IPS-18a (cell line): ENCODE measurements at regions not wholly inside any gene's neighbourhood (a gene's known extent, or its start where the extent isn't known, plus 50 kb on each side); places are given as distances from the start of the nearest gene placed in this dataset.

ENCODE experiments used
- H3K27ac ChIP-seq: one replicate; pipeline ENCODE4 v1.5.1; 2013; ENCODE audit warnings: low read length
- H3K27me3 ChIP-seq: one replicate; pipeline ENCODE4 v1.6.1; 2013; ENCODE audit warnings: mild to moderate bottlenecking, low read length; ENCODE audit not compliant: control insufficient read depth, insufficient read depth
- H3K36me3 ChIP-seq: one replicate; pipeline ENCODE4 v1.6.1; 2013; ENCODE audit warnings: low read depth, low read length; ENCODE audit not compliant: control insufficient read depth
- H3K4me1 ChIP-seq: one replicate; pipeline ENCODE4 v1.6.1; 2013; ENCODE audit warnings: low read depth, low read length; ENCODE audit not compliant: control insufficient read depth
- H3K4me3 ChIP-seq: one replicate; pipeline ENCODE4 v1.5.1; 2013; ENCODE audit warnings: low read length
- H3K9ac ChIP-seq: one replicate; pipeline ENCODE4 v1.6.1; 2013; ENCODE audit warnings: mild to moderate bottlenecking, low read length, moderate library complexity
- H3K9me3 ChIP-seq: one replicate; pipeline ENCODE4 v1.6.1; 2013; ENCODE audit warnings: low read depth, low read length; ENCODE audit not compliant: control insufficient read depth

DNA sequence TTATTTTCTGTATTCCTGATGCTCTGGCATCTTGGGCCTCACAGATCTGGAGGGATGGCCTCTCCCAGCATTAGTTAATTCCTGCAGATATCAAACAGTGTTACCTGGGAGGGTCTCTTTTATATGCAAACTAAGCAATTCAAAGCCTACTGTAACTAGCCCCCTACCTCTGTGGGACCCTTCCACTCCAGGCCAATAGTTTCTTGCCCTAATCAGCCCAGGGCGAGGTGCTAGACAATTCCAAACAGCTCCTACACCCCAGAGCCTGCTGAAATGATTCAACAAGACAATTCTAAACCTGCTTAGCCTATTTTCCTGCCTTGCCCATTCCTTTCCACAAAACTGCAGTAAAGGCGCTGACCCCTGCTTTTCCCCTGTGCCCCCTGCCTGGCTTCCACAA, 106.6 kb upstream of the IGSF10 start:
- H3K9ac ChIP-seq, result no peak overlapping the region
- H3K9me3 ChIP-seq, result no peaks in the 10 kb centered on the region
- no peaks in the 10 kb centered on the region for H3K36me3 ChIP-seq
- peaks cover 6% of the 10 kb centered on the region for H3K27me3 ChIP-seq
- H3K4me3 ChIP-seq, result no peak overlapping the region
- no peak overlapping the region for H3K27ac ChIP-seq
- H3K4me1 ChIP-seq, result peaks cover 22% of the 10 kb centered on the region

DNA sequence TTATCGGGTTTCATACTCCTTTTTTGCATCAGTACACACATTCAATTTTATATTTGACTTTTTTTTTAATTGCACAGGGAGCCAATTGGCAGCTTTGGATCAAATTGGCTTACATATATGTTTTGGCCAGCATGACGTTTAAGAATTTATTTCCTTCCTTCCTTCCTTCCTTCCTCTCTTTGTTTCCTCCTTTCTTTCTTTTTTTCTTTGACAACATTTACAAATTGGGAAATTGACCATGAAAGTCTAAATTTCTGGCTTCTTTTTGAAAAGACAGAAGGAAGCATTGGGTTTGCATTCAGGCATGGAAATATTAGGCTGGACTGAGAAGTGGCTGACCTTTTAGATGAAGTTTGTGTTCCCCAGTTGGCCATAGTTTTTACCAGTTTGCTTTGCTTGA, 103.4 kb upstream of the IGSF10 start:
- Histone ChIP-seq H3K27me3 (peaks cover 6% of the 10 kb centered on the region), H3K9ac (no peak overlapping the region)

DNA sequence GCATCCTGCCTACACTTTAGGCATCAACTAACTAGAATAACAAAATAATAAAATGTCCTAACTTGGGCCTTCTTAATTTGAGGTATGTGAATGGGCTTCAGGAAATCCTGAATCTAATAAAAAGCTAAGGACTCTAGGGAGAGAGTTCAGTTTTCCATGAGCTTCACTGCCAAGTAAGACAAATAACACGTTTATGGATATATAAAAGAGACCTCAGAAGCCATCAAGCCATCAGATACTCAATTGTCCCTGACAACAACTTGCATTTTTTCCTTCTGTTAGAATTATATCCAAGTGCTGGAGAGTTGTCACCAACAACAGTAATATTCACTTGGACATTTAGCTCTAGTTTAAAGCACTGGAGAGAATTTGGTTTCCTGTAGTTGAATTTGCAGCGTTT, 102.4 kb upstream of the IGSF10 start:
- H3K9me3 ChIP-seq, result no peaks in the 10 kb centered on the region
- peaks cover 16% of the 10 kb centered on the region for H3K4me1 ChIP-seq
- peaks cover 6% of the 10 kb centered on the region for H3K27me3 ChIP-seq
- H3K36me3 ChIP-seq, result no peaks in the 10 kb centered on the region
- H3K9ac ChIP-seq, result no peak overlapping the region
- H3K4me3 ChIP-seq, result no peak overlapping the region
- H3K27ac ChIP-seq, result no peak overlapping the region

More for the DNA sequence above, 103.4 kb upstream of the IGSF10 start:
- H3K27ac ChIP-seq, result no peak overlapping the region
- peaks cover 22% of the 10 kb centered on the region for H3K4me1 ChIP-seq
- H3K9me3 ChIP-seq, result no peaks in the 10 kb centered on the region
- no peaks in the 10 kb centered on the region for H3K36me3 ChIP-seq
- H3K4me3 ChIP-seq, result no peak overlapping the region

DNA sequence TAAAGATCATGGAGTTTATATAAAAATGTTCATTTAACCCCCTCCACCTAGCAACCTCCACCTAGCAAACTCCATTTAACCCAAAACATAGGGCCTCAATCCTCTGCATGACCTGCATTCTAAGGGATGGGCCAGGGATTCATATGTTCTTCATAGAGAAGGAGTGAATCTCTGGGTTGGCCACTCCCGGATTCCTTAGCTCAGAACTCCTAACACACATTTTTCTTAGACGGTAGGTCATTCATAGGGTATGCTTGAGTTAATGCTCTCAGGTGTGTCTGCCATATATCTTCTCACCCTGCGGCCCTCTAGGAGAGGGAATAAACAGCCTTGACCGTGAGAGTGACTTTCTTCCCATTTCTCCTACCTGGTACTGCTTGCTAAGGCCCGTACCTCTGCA, 102.0 kb upstream of the IGSF10 start:
- Histone ChIP-seq H3K9ac (no peak overlapping the region), H3K4me3 (no peak overlapping the region), H3K36me3 (no peaks in the 10 kb centered on the region), H3K4me1 (peaks cover 13% of the 10 kb centered on the region), H3K27ac (no peak overlapping the region), H3K27me3 (peaks cover 6% of the 10 kb centered on the region), H3K9me3 (no peaks in the 10 kb centered on the region)

DNA sequence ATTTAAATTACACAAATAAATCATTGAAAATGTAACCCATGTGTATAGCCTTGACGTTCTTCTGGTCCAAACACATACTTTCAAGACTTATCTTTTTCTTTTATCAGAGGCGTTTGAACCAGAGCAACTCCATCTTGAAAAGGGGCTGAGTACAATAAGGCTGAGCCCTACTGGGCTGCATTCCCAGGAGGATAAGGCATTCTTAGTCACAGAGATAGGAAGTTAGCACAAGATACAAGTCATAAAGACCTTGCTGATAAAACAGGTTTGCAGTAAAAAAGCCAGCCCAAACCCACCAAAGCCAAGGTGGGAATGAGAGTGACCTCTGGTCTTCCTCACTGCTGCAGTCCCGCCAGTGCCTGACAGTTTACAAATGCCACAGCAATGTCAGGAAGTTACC, 101.0 kb upstream of the IGSF10 start:
- peaks cover 6% of the 10 kb centered on the region for H3K27me3 ChIP-seq
- H3K9ac ChIP-seq, result no peak overlapping the region
- H3K36me3 ChIP-seq, result no peaks in the 10 kb centered on the region
- H3K27ac ChIP-seq, result no peak overlapping the region
- H3K4me3 ChIP-seq, result no peak overlapping the region
- no peaks in the 10 kb centered on the region for H3K9me3 ChIP-seq
- peaks cover 3% of the 10 kb centered on the region for H3K4me1 ChIP-seq

DNA sequence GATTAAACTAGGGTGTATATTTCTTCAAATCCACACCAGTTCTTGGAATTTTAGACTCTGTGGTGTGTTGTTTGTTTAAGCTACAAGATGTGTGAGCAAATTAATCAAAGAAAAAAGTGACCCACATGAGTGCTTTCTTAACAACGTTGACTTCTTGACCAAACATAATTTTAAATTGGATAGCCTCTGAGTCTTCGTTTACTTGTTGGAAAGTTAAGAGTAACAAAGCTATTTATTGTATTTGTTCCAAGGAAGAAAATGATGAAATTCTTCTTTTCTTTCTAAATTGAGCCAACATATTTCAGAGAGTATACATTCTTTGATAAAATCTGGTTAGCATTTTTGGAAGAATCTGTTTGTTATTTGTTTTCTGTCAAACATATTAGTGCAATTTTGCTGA, 99.9 kb upstream of the IGSF10 start:
- Histone ChIP-seq H3K4me1 (no peaks in the 10 kb centered on the region), H3K9me3 (no peaks in the 10 kb centered on the region), H3K27me3 (no peaks in the 10 kb centered on the region), H3K36me3 (no peaks in the 10 kb centered on the region), H3K9ac (no peak overlapping the region), H3K27ac (no peak overlapping the region), H3K4me3 (no peak overlapping the region)

DNA sequence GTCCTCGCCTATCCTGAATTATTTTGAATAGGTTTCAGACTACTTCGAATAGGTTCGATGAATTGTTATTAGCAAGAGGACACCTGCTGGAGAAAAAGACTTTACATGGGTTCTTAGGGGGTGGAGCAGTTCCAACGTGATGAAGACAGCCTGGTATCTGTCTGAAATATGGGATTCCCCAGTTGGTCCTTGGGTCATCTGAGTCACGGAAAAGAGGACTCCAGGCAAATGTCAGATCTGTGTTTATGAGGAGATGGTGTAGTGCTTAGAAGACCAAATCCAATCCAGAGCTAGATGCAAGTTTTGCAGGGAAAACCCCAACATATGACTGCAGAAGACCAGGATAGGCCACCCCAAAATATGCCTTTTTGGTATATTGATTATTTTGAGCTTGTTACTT, 98.9 kb upstream of the IGSF10 start:
- H3K4me1 ChIP-seq, result no peaks in the 10 kb centered on the region
- H3K27ac ChIP-seq, result no peak overlapping the region
- no peak overlapping the region for H3K9ac ChIP-seq
- H3K36me3 ChIP-seq, result no peaks in the 10 kb centered on the region
- no peaks in the 10 kb centered on the region for H3K27me3 ChIP-seq
- no peak overlapping the region for H3K4me3 ChIP-seq
- no peaks in the 10 kb centered on the region for H3K9me3 ChIP-seq

DNA sequence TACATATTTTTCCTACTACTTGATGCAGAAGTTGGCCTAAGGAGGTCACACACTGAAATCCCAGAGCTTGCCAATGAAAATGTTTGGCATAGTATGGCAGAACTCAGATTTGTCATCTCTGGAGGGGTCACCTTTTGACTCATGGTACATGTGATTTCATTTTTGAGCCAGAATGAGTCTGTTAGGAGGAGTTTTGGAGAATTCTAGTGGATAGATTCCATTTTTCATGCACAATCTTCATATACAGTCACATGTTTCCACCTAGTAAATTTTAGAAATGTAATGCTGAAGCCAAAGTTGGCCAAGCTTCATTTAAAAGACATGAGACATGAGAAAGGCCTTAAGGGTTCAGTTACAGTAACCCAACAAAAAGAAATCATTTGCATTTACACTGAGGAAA, 97.8 kb upstream of the IGSF10 start:
- Histone ChIP-seq H3K9me3 (no peaks in the 10 kb centered on the region), H3K4me3 (no peak overlapping the region), H3K4me1 (no peaks in the 10 kb centered on the region)

DNA sequence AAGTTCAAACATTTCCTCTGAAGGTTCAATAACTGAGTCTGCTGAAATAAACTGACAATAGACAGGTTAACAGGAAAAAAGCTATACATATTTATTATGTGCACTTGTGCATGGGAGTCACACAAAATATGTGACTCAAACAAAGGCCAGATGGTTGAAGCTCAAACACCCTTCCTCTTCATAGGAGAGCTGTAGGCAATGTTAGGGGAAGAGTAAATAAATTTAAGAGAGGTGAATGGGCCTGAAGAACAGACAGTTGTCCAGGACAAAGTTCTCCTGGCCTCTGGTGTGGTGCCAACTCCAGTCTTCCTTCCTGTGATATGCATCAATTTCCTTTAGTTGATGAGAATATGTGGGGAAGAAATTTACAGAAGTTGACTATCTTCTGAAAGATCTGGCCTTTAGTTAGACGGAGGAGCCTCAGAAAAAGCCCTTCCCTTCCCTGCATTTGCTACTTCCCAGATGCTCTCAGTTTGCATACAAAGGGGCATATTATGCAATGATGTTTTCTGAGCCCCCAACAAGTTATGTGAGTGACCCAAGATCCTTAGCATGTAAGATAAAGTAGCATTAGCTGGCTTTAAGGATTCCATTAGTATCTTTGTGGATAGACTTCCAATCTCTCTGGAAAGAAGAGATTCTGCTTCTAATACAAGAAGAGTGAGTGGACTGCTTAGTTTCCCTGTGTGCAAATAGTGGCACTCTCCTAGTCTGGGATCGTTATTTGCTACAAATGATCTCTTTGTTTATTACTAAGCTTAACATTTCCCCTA, 96.4 kb upstream of the IGSF10 start:
- H3K9me3 ChIP-seq, result no peaks in the 10 kb centered on the region

More for the DNA sequence above, 97.8 kb upstream of the IGSF10 start:
- no peak overlapping the region for H3K9ac ChIP-seq
- no peak overlapping the region for H3K27ac ChIP-seq
- no peaks in the 10 kb centered on the region for H3K27me3 ChIP-seq
- H3K36me3 ChIP-seq, result no peaks in the 10 kb centered on the region

DNA sequence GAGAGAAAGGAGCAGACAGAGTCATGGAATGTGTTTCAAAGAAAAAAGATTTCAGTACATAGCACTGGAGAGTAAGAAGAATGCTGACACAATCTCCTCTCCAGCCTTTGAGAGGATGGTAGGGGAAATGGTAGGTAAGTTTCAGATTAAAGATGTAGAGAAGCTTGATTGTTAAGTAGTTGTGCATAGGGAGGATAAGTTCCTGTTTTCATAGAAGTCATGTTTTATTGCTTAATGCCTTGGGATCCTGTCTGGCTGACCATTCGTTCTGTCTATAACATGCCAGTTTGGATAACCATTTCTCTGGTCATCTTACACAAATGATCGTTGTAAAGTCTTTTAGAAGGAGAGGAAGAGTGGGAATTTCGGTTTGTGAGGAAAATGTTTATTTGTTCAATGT, 95.7 kb upstream of the IGSF10 start:
- H3K27me3 ChIP-seq, result no peaks in the 10 kb centered on the region
- no peaks in the 10 kb centered on the region for H3K9me3 ChIP-seq
- no peak overlapping the region for H3K4me3 ChIP-seq
- no peaks in the 10 kb centered on the region for H3K36me3 ChIP-seq
- no peak overlapping the region for H3K27ac ChIP-seq
- H3K4me1 ChIP-seq, result peaks cover 5% of the 10 kb centered on the region
- H3K9ac ChIP-seq, result no peak overlapping the region

More for the DNA sequence above, 96.4 kb upstream of the IGSF10 start:
- H3K4me3 ChIP-seq, result no peak overlapping the region
- peaks cover 5% of the 10 kb centered on the region for H3K4me1 ChIP-seq
- H3K36me3 ChIP-seq, result no peaks in the 10 kb centered on the region
- no peak overlapping the region for H3K27ac ChIP-seq
- no peaks in the 10 kb centered on the region for H3K27me3 ChIP-seq
- no peak overlapping the region for H3K9ac ChIP-seq

DNA sequence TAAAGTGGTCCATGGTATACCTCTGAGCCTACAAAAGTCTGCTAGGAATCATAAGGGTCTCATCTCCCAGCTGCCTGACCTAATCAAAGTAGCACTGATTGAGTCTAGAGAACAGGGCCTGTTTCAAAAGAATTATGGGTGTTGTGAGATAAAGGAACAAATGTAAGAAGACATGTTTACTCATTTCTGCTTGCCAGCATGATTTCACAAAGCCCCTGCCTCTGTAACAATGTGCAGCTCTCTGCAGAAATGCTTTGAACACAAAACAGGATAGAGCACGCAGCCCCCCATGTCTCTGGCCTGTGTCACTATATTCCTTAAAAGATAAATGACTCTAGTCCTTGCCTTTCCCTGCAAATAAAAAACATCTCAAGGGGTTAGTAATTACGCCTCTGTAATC, 94.7 kb upstream of the IGSF10 start:
- Histone ChIP-seq H3K4me3 (no peak overlapping the region), H3K9me3 (no peaks in the 10 kb centered on the region), H3K27ac (no peak overlapping the region), H3K4me1 (peaks cover 5% of the 10 kb centered on the region), H3K36me3 (no peaks in the 10 kb centered on the region), H3K9ac (no peak overlapping the region), H3K27me3 (no peaks in the 10 kb centered on the region)

DNA sequence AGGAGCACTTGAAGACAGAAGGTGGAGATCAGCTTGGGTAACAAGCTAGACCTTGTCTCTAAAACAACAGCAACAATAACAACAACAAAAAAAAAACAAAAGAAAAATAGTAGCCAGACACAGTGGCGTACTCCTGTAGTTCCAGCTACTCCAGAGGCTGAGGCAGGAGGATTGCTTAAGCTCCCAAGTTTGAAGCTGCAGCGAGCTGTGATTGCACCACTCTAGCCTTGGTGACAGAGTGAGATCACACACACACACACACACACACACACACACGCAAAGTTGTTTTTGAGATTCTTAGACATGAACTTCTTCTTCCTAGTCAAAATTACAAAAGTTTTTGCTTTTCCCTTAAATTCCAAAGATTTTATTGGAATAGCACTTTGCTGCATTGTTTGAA, 93.0 kb upstream of the IGSF10 start:
- peaks cover 5% of the 10 kb centered on the region for H3K4me1 ChIP-seq
- no peaks in the 10 kb centered on the region for H3K27me3 ChIP-seq
- no peaks in the 10 kb centered on the region for H3K9me3 ChIP-seq
- H3K27ac ChIP-seq, result no peak overlapping the region
- no peak overlapping the region for H3K9ac ChIP-seq
- H3K4me3 ChIP-seq, result no peak overlapping the region
- H3K36me3 ChIP-seq, result no peaks in the 10 kb centered on the region
